ENCODE measurements at regions not wholly inside any gene's neighbourhood (a gene's known extent, or its start where the extent isn't known, plus 50 kb on each side); places are given as distances from the start of the nearest gene placed in this dataset.

DNA sequence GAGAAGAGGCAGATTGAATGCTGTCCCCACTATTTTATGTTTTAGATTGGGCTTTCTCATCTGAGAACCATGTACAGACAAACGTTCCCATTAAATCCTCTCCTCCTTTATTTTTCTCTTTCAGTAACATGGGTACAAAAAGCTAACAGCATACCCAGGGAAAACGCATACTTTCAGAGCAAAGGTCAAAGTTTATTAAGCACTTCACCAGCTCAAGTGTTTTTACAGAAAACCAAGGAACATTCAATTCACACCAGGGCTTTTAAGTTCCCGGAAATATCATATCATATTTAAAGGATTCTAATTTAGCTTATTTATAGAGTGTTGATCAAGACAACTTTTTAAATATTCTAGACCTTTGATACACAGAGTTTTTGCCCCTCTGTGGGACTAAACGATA, 271.5 kb upstream of the C1orf87 start:
- Mint-ChIP-seq H3K36me3 (no peaks in the 10 kb centered on the region), H3K4me3 (no peak overlapping the region), H3K4me1 (ENCODE audit: unreplicated experiment) (no peaks in the 10 kb centered on the region), H3K27ac (no peak overlapping the region), H3K27me3 (peaks cover 13% of the 10 kb centered on the region), H3K9me3 (no peaks in the 10 kb centered on the region)
- no peak for DNase-seq (ENCODE audit: extremely low spot score, unreplicated experiment)
- TF ChIP-seq, protein P1, sequence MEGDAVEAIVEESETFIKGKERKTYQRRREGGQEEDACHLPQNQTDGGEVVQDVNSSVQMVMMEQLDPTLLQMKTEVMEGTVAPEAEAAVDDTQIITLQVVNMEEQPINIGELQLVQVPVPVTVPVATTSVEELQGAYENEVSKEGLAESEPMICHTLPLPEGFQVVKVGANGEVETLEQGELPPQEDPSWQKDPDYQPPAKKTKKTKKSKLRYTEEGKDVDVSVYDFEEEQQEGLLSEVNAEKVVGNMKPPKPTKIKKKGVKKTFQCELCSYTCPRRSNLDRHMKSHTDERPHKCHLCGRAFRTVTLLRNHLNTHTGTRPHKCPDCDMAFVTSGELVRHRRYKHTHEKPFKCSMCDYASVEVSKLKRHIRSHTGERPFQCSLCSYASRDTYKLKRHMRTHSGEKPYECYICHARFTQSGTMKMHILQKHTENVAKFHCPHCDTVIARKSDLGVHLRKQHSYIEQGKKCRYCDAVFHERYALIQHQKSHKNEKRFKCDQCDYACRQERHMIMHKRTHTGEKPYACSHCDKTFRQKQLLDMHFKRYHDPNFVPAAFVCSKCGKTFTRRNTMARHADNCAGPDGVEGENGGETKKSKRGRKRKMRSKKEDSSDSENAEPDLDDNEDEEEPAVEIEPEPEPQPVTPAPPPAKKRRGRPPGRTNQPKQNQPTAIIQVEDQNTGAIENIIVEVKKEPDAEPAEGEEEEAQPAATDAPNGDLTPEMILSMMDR (conservative IDR thresholded peaks at IDR 0.05) = no peak

- Mint-ChIP-seq H3K27ac (no peak overlapping the region), H3K4me3 (no peak overlapping the region), H3K27me3 (peaks cover 13% of the 10 kb centered on the region), H3K9me3 (no peaks in the 10 kb centered on the region), H3K36me3 (no peaks in the 10 kb centered on the region), H3K4me1 (ENCODE audit: unreplicated experiment) (no peaks in the 10 kb centered on the region)
- TF ChIP-seq, protein P1 (conservative IDR thresholded peaks at IDR 0.05) = no peak
- DNase-seq (ENCODE audit: extremely low spot score, unreplicated experiment) = no peak
Measured at GRCh38 chr1:60343736-60344135, 270.2 kb upstream of the C1orf87 start.

DNA sequence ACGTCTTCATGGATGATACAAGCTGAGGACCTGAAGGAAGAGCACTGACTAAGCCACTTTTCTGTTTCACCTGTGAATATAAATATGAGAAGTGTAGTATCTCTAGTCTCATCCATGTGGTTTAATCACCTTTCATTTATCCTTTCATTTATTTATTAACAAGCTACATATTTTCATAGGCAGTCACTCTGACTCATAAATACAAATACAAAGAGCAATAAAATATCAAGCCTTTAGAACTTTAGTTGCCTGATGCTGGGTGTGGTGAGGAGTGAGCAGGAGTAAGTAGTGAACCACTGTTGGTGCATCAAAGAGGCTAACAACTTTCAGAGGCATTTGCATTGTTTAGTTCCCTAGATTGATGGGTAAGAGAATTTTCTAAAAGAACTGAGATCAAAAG, 269.0 kb upstream of the C1orf87 start:
- H3K4me1 Mint-ChIP-seq (ENCODE audit: unreplicated experiment) = no peaks in the 10 kb centered on the region
- no peak overlapping the region for H3K27ac Mint-ChIP-seq
- H3K9me3 Mint-ChIP-seq = no peaks in the 10 kb centered on the region
- TF ChIP-seq, protein P1 (conservative IDR thresholded peaks at IDR 0.05) = no peak
- peaks cover 13% of the 10 kb centered on the region for H3K27me3 Mint-ChIP-seq
- no peak overlapping the region for H3K4me3 Mint-ChIP-seq
- H3K36me3 Mint-ChIP-seq = no peaks in the 10 kb centered on the region
- DNase-seq (ENCODE audit: extremely low spot score, unreplicated experiment) = no peak

GRCh38 chr1:60341274-60341673, 267.7 kb upstream of the C1orf87 start:
- no peaks in the 10 kb centered on the region for H3K9me3 Mint-ChIP-seq
- DNase-seq (ENCODE audit: extremely low spot score, unreplicated experiment) = no peak
- no peaks in the 10 kb centered on the region for H3K4me1 Mint-ChIP-seq (ENCODE audit: unreplicated experiment)
- H3K27ac Mint-ChIP-seq = no peak overlapping the region
- peaks cover 13% of the 10 kb centered on the region for H3K27me3 Mint-ChIP-seq
- TF ChIP-seq, protein P1 (conservative IDR thresholded peaks at IDR 0.05) = no peak
- no peak overlapping the region for H3K4me3 Mint-ChIP-seq
- H3K36me3 Mint-ChIP-seq = no peaks in the 10 kb centered on the region

DNA sequence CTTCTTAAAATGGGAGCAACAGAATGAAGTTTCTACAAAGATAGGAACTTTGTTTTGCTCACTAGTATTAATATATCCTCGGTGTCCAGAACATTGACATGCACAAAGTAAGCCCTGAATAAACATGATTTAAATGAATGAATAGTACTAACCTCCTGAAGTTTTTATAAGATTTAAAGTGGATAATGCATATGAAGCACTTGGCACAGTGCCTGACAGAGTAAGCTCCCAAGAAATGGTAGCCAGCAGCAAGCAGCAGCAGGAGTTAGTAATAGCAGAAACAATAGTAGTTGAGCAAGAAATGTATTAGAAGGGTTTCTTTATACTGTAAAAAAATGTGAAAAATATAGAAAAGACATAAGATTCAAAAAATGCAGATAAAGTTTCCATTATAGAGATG, 258.1 kb upstream of the C1orf87 start:
- H3K27me3 Mint-ChIP-seq = peaks cover 15% of the 10 kb centered on the region
- no peak for DNase-seq (ENCODE audit: extremely low spot score, unreplicated experiment)
- H3K4me1 Mint-ChIP-seq (ENCODE audit: unreplicated experiment) = peaks cover 17% of the 10 kb centered on the region
- H3K36me3 Mint-ChIP-seq = no peaks in the 10 kb centered on the region
- no peak overlapping the region for H3K27ac Mint-ChIP-seq
- no peak overlapping the region for H3K4me3 Mint-ChIP-seq
- TF ChIP-seq, protein P1 (conservative IDR thresholded peaks at IDR 0.05) = no peak
- peaks cover 20% of the 10 kb centered on the region for H3K9me3 Mint-ChIP-seq

- no peaks in the 10 kb centered on the region for H3K36me3 Mint-ChIP-seq
- TF ChIP-seq, protein P1 (conservative IDR thresholded peaks at IDR 0.05) = no peak
- peaks cover 14% of the 10 kb centered on the region for H3K4me1 Mint-ChIP-seq (ENCODE audit: unreplicated experiment)
- peaks cover 8% of the 10 kb centered on the region for H3K27me3 Mint-ChIP-seq
- H3K4me3 Mint-ChIP-seq = no peak overlapping the region
- H3K9me3 Mint-ChIP-seq = peaks cover 8% of the 10 kb centered on the region
- DNase-seq (ENCODE audit: extremely low spot score, unreplicated experiment) = no peak
- no peak overlapping the region for H3K27ac Mint-ChIP-seq
Measured at GRCh38 chr1:60329651-60330050, 256.1 kb upstream of the C1orf87 start.
